GM20000 (cell line): ENCODE measurements at regions not wholly inside any gene's neighbourhood (a gene's known extent, or its start where the extent isn't known, plus 50 kb on each side); places are given as distances from the start of the nearest gene placed in this dataset.

Experiments
- DNase-seq: peaks from one replicate; pipeline ENCODE4 v3.0.0; 2012; ENCODE audit warnings: low spot score
- CTCF ChIP-seq: IDR thresholded peaks from 2 replicates; pipeline ENCODE4 v1.5.1; 2012; ENCODE audit warnings: mild to moderate bottlenecking, control low read depth; ENCODE audit errors: extremely low read depth, missing control alignments

- TF ChIP-seq CTCF: no peak
- no peak for DNase-seq
These were observed 240.3 kb downstream of the MAF start for GRCh38 chr16:79360267-79360666.

DNA sequence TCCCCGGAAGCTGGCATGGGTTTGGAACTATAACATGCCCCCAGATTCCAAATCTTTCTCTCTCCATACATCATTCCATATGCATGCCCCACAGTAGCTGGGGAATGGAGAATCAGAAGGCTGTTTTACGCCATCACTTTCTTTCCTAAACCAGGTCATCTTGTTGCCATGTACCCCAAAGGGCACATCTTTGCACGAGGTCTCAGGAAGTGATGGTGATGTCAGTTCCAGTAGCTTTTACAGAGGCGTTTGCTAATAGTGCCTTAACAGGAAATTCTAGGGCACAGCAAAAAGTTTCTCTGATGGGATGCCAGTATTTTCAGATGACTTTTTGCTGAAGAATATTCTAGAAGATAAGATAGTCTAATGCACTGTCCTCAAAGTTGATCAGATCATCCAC lies 241.5 kb downstream of the MAF start:
- no peak for TF ChIP-seq CTCF
- DNase-seq: no peak

- no peak for TF ChIP-seq CTCF
- no peak for DNase-seq
These were observed 242.3 kb downstream of the MAF start for GRCh38 chr16:79358188-79358587.

GRCh38 chr16:79355600-79356358 lies 244.8 kb downstream of the MAF start:
- DNase-seq: no peak
- TF ChIP-seq CTCF: no peak

DNA sequence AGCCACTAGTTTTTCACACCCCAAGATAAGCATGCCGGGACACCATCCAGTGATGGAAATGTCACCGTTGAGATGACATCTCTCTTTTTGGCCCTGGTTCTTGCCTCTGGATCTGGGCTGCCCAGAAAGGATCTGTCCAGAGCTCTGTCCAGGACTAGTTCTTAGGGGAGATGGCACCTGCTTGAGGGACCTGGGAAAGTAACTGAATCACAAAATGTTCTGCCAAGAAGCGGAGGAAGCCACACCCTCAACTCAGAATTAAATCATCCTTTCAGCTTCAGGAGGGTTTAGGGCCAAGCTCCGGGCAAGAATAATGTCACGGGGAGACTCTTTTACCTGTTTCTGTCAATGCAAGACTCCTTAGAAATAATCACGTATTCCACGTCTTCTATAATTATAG lies 248.6 kb downstream of the MAF start:
- no peak for TF ChIP-seq CTCF
- no peak for DNase-seq

GRCh38 chr16:79349803-79350202 lies 250.7 kb downstream of the MAF start:
- no peak for DNase-seq
- no peak for TF ChIP-seq CTCF

DNA sequence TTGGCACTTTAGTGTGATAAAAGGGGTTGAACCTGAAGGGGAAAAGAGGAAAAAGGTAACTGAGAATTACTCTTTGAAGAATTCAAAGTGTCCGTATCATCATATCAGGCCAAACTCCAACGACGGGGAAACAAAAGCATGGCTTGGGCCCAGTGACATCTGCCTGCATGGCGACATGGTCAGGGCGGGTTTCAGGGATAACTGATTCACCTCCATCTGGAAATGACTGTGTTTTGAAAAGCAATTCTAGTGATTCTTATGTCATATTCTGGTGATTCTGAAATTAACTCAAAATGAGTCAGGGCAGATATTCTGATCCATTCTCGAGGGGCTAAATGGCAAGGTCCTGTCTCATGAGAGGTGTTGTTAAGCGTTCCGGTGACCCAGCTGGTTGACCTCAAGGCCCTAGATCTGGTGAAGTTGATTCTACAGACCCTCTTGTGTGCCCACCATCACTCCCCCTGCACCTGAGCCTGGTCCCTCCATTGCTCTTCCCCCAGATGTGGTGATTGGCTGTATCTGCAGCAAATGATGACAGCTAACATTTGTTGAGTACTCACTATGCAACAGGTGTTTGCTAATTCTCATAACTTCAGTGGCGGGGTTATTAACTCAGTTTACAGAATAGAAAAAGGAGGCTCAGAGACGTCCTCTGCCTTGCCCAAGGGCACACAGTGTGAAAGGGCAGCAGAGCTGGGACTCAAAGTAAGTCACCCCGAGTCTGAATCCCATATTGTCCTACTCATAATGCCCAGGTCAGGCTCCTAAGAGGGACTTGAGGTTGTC lies 251.8 kb downstream of the MAF start:
- no peak for TF ChIP-seq CTCF
- no peak for DNase-seq
